GM12874 (cell line): ENCODE measurements at regions not wholly inside any gene's neighbourhood (a gene's known extent, or its start where the extent isn't known, plus 50 kb on each side); places are given as distances from the start of the nearest gene placed in this dataset.

Experiments
- TF ChIP-seq, protein P1 (sequence below): IDR thresholded peaks from 2 replicates; pipeline ENCODE4 v1.5.1; 2011; ENCODE audit warnings: low read depth, mild to moderate bottlenecking, control low read depth, low read length, moderate library complexity; ENCODE audit not compliant: insufficient read depth

- TF ChIP-seq, protein P1, sequence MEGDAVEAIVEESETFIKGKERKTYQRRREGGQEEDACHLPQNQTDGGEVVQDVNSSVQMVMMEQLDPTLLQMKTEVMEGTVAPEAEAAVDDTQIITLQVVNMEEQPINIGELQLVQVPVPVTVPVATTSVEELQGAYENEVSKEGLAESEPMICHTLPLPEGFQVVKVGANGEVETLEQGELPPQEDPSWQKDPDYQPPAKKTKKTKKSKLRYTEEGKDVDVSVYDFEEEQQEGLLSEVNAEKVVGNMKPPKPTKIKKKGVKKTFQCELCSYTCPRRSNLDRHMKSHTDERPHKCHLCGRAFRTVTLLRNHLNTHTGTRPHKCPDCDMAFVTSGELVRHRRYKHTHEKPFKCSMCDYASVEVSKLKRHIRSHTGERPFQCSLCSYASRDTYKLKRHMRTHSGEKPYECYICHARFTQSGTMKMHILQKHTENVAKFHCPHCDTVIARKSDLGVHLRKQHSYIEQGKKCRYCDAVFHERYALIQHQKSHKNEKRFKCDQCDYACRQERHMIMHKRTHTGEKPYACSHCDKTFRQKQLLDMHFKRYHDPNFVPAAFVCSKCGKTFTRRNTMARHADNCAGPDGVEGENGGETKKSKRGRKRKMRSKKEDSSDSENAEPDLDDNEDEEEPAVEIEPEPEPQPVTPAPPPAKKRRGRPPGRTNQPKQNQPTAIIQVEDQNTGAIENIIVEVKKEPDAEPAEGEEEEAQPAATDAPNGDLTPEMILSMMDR, result no peak
Observed at GRCh38 chr9:80359941-80360881, 788.4 kb downstream of the TLE4 start.

GRCh38 chr9:80359291-80359690, 787.5 kb downstream of the TLE4 start:
- TF ChIP-seq, protein P1, result no peak

DNA sequence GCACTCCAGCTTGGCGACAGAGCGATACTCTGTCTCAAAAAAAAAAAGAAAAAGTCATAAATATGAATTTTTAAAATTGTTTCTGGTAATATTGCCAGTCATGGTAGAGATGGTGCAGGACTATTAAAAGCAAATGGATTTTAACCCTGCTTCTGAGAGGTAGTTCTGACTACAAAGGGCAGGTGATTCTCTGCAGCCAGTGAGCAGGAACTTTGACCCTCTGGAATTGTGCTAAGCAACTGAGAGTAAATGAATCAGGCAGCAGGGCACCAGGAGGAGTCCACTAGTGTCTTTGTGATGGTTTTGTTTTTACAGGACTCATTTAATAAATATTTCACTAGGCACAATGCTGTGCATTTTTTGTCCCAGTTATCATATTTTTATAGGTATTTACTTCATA, 781.2 kb downstream of the TLE4 start:
- TF ChIP-seq, protein P1, result no peak

DNA sequence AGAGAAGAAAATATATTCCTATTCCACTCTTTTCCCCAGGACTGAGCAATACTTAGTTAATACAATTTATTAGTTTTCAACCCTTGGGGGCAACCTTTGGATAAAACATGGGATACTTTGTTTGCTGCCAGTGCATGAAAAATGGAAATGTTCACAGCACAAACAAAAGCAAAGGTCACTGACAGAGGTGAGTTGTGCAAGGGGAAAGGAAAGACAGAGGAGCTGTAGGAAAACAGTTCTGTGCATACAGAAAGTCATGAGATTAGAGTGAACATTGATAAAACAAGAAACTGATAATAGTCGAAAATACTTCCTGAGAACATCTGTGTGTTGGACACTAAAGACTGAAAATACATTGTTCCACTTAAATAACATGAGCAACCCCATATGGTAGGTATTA, 779.8 kb downstream of the TLE4 start:
- TF ChIP-seq, protein P1, result no peak

DNA sequence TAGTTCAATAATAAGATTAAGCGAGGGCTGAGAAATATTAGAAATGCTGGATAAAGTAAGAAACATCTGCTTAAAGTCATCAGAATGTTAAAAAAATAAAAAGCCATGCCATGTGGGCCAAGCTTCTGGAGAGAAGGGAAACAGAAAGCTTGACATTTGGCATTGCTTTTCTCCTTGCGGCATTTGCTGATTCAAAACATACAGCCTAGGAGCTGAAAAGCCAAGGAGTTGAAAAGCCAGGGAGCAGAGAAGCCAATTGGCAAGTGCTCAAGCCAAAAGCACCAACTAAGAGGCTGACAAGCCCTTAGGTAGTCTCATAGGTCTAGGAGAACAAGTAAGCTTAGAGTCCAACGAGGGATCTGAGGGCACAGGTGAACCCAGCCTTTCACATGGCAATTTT, 754.3 kb downstream of the TLE4 start:
- TF ChIP-seq, protein P1, result no peak

GRCh38 chr9:80320916-80321315, 749.2 kb downstream of the TLE4 start:
- TF ChIP-seq, protein P1, result no peak

DNA sequence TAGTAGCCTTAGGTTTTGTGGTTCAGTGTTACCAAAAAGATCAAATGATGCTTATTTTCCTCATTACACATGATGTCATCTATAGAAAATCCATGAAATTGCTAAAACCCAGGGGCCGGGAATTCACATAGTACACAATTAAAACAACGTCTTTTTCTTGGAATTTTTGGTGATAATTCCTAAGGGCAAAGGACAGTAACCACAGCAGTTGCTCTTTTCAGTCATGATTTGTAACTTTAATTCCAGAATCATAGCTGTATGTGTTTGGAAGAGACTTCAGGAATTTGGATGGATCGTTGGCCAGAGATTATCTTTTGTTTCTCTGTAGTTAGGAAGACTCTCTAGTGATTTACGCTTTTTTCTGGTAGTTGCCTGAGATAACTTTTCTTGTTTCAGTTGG, 748.7 kb downstream of the TLE4 start:
- TF ChIP-seq, protein P1, result no peak
